ENCODE measurements at regions not wholly inside any gene's neighbourhood (a gene's known extent, or its start where the extent isn't known, plus 50 kb on each side); places are given as distances from the start of the nearest gene placed in this dataset.

- Histone ChIP-seq H3K36me3 (ENCODE audit: insufficient read depth, low read length) (no peaks in the 10 kb centered on the region), H3K9ac (ENCODE audit: low read length) (no peak overlapping the region), H3K9me2 (replicated peaks; ENCODE audit: insufficient read depth, low read length) (no peaks in the 10 kb centered on the region), H3K9me3 (ENCODE audit: low read length) (no peaks in the 10 kb centered on the region), H3K27ac (ENCODE audit: low read length) (no peak overlapping the region), H3K4me3 (ENCODE audit: low read length) (no peak overlapping the region), H3K4me2 (ENCODE audit: low read depth, low read length, poor library complexity, severe bottlenecking) (no peak overlapping the region), H3K27me3 (ENCODE audit: low read length) (no peaks in the 10 kb centered on the region), H3K4me1 (ENCODE audit: low read length) (no peaks in the 10 kb centered on the region), H3K79me2 (ENCODE audit: low read length) (no peaks in the 10 kb centered on the region), H2AFZ (ENCODE audit: low read length) (no peak overlapping the region), H4K20me1 (ENCODE audit: insufficient read depth, low read depth, low read length) (no peaks in the 10 kb centered on the region)
- no peak for DNase-seq
Observed at GRCh38 chr12:28883406-28883997, 265.6 kb upstream of the FAR2 start.

DNA sequence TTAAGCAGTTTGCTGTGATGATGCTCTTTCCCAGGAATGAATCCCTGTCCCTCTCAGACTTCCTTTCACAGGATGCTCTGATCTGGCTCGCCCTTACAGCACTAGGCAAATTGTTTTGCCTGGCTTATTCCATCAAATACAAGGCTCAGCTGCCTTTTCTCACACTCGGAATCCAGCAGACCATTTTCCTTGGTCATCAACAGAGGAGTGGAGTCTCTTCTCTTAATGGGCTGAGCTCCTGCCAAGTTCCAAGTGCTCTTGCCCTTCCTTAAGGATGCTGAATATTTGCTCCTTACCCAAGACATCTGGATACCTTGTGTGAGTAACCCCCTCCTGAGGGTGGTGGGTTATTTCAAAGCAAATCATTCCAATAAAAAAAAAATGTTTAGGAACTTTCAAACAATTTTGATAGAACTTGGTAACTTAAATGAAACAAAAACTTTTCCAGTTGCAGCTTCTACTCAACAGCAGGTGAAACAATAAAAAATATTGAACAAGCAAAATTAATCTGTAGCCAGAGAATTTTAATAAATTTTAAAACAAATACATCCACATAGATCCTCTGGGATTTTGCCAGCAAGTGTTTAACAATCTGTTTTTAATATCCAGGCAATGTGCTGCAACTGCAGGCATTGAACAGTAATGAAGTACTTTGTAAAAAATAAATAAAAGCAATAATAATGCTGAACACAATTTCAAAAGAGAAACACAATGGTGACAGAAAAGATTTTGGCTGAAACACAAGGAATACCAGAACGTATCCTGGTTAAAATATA lies 264.0 kb upstream of the FAR2 start:
- H4K20me1 ChIP-seq (ENCODE audit: insufficient read depth, low read depth, low read length), result no peaks in the 10 kb centered on the region
- no peak overlapping the region for H3K27ac ChIP-seq (ENCODE audit: low read length)
- H2AFZ ChIP-seq (ENCODE audit: low read length), result no peak overlapping the region

DNA sequence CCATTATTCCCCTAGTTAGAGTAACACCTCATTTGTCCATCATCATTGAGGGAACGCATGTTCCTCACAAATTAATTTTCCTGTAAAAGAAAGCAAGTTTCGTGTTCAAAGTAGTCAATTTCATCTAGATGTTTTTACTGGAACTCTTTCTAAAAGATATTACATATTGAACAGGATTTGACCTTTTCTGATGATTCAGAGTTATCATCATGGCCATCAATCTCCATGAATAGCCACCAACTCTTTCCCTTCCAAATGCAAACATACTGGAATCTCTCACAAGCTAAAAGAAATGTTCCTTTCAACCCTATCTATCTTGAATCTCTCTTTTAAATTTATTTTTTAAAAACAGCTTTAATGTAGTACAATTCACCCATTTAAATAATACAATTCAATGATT lies 263.1 kb upstream of the FAR2 start:
- Histone ChIP-seq H3K79me2 (ENCODE audit: low read length) (no peaks in the 10 kb centered on the region), H3K9ac (ENCODE audit: low read length) (no peak overlapping the region), H3K4me3 (ENCODE audit: low read length) (no peak overlapping the region), H2AFZ (ENCODE audit: low read length) (no peak overlapping the region), H3K36me3 (ENCODE audit: insufficient read depth, low read length) (no peaks in the 10 kb centered on the region), H3K27ac (ENCODE audit: low read length) (no peak overlapping the region), H3K27me3 (ENCODE audit: low read length) (no peaks in the 10 kb centered on the region), H3K9me3 (ENCODE audit: low read length) (no peaks in the 10 kb centered on the region), H3K9me2 (replicated peaks; ENCODE audit: insufficient read depth, low read length) (no peaks in the 10 kb centered on the region), H3K4me2 (ENCODE audit: low read depth, low read length, poor library complexity, severe bottlenecking) (no peak overlapping the region), H3K4me1 (ENCODE audit: low read length) (no peaks in the 10 kb centered on the region), H4K20me1 (ENCODE audit: insufficient read depth, low read depth, low read length) (no peaks in the 10 kb centered on the region)
- no peak for DNase-seq

More for the DNA sequence above, 264.0 kb upstream of the FAR2 start:
- H3K4me2 ChIP-seq (ENCODE audit: low read depth, low read length, poor library complexity, severe bottlenecking), result no peak overlapping the region
- no peaks in the 10 kb centered on the region for H3K27me3 ChIP-seq (ENCODE audit: low read length)
- no peaks in the 10 kb centered on the region for H3K4me1 ChIP-seq (ENCODE audit: low read length)
- no peaks in the 10 kb centered on the region for H3K9me2 ChIP-seq (replicated peaks; ENCODE audit: insufficient read depth, low read length)
- no peak overlapping the region for H3K4me3 ChIP-seq (ENCODE audit: low read length)
- no peaks in the 10 kb centered on the region for H3K79me2 ChIP-seq (ENCODE audit: low read length)
- no peaks in the 10 kb centered on the region for H3K9me3 ChIP-seq (ENCODE audit: low read length)
- no peak for DNase-seq
- no peaks in the 10 kb centered on the region for H3K36me3 ChIP-seq (ENCODE audit: insufficient read depth, low read length)
- H3K9ac ChIP-seq (ENCODE audit: low read length), result no peak overlapping the region

- Histone ChIP-seq H3K4me2 (ENCODE audit: low read depth, low read length, poor library complexity, severe bottlenecking) (no peak overlapping the region), H3K36me3 (ENCODE audit: insufficient read depth, low read length) (no peaks in the 10 kb centered on the region), H3K27me3 (ENCODE audit: low read length) (no peaks in the 10 kb centered on the region), H3K4me3 (ENCODE audit: low read length) (no peak overlapping the region), H3K79me2 (ENCODE audit: low read length) (no peaks in the 10 kb centered on the region), H4K20me1 (ENCODE audit: insufficient read depth, low read depth, low read length) (no peaks in the 10 kb centered on the region), H3K9ac (ENCODE audit: low read length) (no peak overlapping the region), H3K27ac (ENCODE audit: low read length) (no peak overlapping the region), H3K9me3 (ENCODE audit: low read length) (no peaks in the 10 kb centered on the region), H2AFZ (ENCODE audit: low read length) (no peak overlapping the region), H3K9me2 (replicated peaks; ENCODE audit: insufficient read depth, low read length) (no peaks in the 10 kb centered on the region), H3K4me1 (ENCODE audit: low read length) (no peaks in the 10 kb centered on the region)
- no peak for DNase-seq
Observed at GRCh38 chr12:28887461-28887990, 261.6 kb upstream of the FAR2 start.

DNA sequence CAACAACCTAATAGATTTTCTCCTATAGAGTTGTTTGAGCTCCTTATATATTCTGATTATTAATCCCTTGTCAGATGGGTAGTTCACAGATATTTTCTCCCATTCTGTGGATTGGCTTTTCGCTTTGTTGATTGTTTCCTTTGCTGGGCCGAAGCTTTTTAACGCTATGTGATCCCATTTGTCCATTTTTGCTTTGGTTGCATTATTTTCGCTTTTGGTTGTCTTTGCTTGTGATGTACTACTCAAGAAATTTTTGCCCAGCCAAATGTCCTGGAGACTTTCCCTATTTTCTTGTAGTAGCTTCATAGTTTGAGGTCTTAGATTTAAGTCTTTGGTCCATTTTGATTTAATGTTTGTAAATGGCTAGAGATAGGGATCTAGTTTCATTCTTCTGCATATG lies 258.4 kb upstream of the FAR2 start:
- Histone ChIP-seq H2AFZ (ENCODE audit: low read length) (no peak overlapping the region), H3K27ac (ENCODE audit: low read length) (no peak overlapping the region), H3K4me3 (ENCODE audit: low read length) (no peak overlapping the region), H3K79me2 (ENCODE audit: low read length) (no peaks in the 10 kb centered on the region), H3K9me3 (ENCODE audit: low read length) (no peaks in the 10 kb centered on the region), H3K9me2 (replicated peaks; ENCODE audit: insufficient read depth, low read length) (no peaks in the 10 kb centered on the region), H3K4me1 (ENCODE audit: low read length) (no peaks in the 10 kb centered on the region), H3K4me2 (ENCODE audit: low read depth, low read length, poor library complexity, severe bottlenecking) (no peak overlapping the region), H3K9ac (ENCODE audit: low read length) (no peak overlapping the region), H3K27me3 (ENCODE audit: low read length) (no peaks in the 10 kb centered on the region), H3K36me3 (ENCODE audit: insufficient read depth, low read length) (no peaks in the 10 kb centered on the region), H4K20me1 (ENCODE audit: insufficient read depth, low read depth, low read length) (no peaks in the 10 kb centered on the region)
- DNase-seq, result no peak

- no peaks in the 10 kb centered on the region for H3K27me3 ChIP-seq (ENCODE audit: low read length)
- no peaks in the 10 kb centered on the region for H3K9me3 ChIP-seq (ENCODE audit: low read length)
- no peaks in the 10 kb centered on the region for H3K9me2 ChIP-seq (replicated peaks; ENCODE audit: insufficient read depth, low read length)
- H3K27ac ChIP-seq (ENCODE audit: low read length), result no peak overlapping the region
- H3K79me2 ChIP-seq (ENCODE audit: low read length), result no peaks in the 10 kb centered on the region
- H2AFZ ChIP-seq (ENCODE audit: low read length), result no peak overlapping the region
- no peaks in the 10 kb centered on the region for H4K20me1 ChIP-seq (ENCODE audit: insufficient read depth, low read depth, low read length)
- no peak overlapping the region for H3K4me2 ChIP-seq (ENCODE audit: low read depth, low read length, poor library complexity, severe bottlenecking)
- no peak overlapping the region for H3K4me3 ChIP-seq (ENCODE audit: low read length)
- H3K4me1 ChIP-seq (ENCODE audit: low read length), result no peaks in the 10 kb centered on the region
- no peak for DNase-seq
- H3K36me3 ChIP-seq (ENCODE audit: insufficient read depth, low read length), result no peaks in the 10 kb centered on the region
- H3K9ac ChIP-seq (ENCODE audit: low read length), result no peak overlapping the region
Observed at GRCh38 chr12:28891126-28891525, 258.0 kb upstream of the FAR2 start.

GRCh38 chr12:28893365-28893764 lies 255.7 kb upstream of the FAR2 start:
- no peaks in the 10 kb centered on the region for H3K36me3 ChIP-seq (ENCODE audit: insufficient read depth, low read length)
- no peaks in the 10 kb centered on the region for H3K9me2 ChIP-seq (replicated peaks; ENCODE audit: insufficient read depth, low read length)
- no peak overlapping the region for H2AFZ ChIP-seq (ENCODE audit: low read length)
- H3K27ac ChIP-seq (ENCODE audit: low read length), result no peak overlapping the region
- no peaks in the 10 kb centered on the region for H4K20me1 ChIP-seq (ENCODE audit: insufficient read depth, low read depth, low read length)
- H3K4me1 ChIP-seq (ENCODE audit: low read length), result no peaks in the 10 kb centered on the region
- no peak for DNase-seq
- H3K9ac ChIP-seq (ENCODE audit: low read length), result no peak overlapping the region
- no peaks in the 10 kb centered on the region for H3K27me3 ChIP-seq (ENCODE audit: low read length)
- no peaks in the 10 kb centered on the region for H3K79me2 ChIP-seq (ENCODE audit: low read length)
- no peaks in the 10 kb centered on the region for H3K9me3 ChIP-seq (ENCODE audit: low read length)
- H3K4me2 ChIP-seq (ENCODE audit: low read depth, low read length, poor library complexity, severe bottlenecking), result no peak overlapping the region
- H3K4me3 ChIP-seq (ENCODE audit: low read length), result no peak overlapping the region

DNA sequence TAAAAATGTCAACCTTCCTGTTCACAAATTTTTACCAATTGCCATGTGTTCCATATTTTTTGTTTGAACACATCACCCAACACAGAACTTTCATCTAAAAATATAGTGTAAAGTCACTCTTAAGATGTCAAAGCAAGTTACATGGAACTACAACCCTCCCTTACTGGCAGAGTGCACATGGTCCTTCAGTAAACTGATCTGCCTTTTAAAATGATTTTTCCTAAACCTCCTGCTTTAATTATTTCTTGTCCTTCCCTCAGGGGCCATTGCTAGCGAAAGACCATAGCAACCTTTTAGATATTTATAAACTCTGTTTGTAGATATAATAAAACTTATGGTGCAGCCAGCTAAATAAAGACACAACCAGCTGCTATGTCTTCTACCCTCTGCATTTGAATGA lies 255.2 kb upstream of the FAR2 start:
- Histone ChIP-seq H3K4me1 (ENCODE audit: low read length) (no peaks in the 10 kb centered on the region), H3K79me2 (ENCODE audit: low read length) (no peaks in the 10 kb centered on the region), H3K9me3 (ENCODE audit: low read length) (no peaks in the 10 kb centered on the region), H3K27me3 (ENCODE audit: low read length) (no peaks in the 10 kb centered on the region), H3K36me3 (ENCODE audit: insufficient read depth, low read length) (no peaks in the 10 kb centered on the region), H3K4me2 (ENCODE audit: low read depth, low read length, poor library complexity, severe bottlenecking) (no peak overlapping the region), H3K9ac (ENCODE audit: low read length) (no peak overlapping the region), H4K20me1 (ENCODE audit: insufficient read depth, low read depth, low read length) (no peaks in the 10 kb centered on the region), H2AFZ (ENCODE audit: low read length) (no peak overlapping the region), H3K27ac (ENCODE audit: low read length) (no peak overlapping the region), H3K9me2 (replicated peaks; ENCODE audit: insufficient read depth, low read length) (no peaks in the 10 kb centered on the region), H3K4me3 (ENCODE audit: low read length) (no peak overlapping the region)
- no peak for DNase-seq

Measured in Karpas-422 (cell line).